GM23338 (cell line): ENCODE measurements at regions not wholly inside any gene's neighbourhood (a gene's known extent, or its start where the extent isn't known, plus 50 kb on each side); places are given as distances from the start of the nearest gene placed in this dataset.

Experiments
- ATAC-seq: fragments of 200-7000 bp; cut with Tn5 transposase; 3 replicates; pipeline ENCODE4 v1.9.1; 2020
- DNase-seq: peaks from one replicate; pipeline ENCODE4 v3.0.0-alpha.2; 2015; ENCODE audit warnings: low spot score
- H2AFZ ChIP-seq: fragments of 200-600 bp; sonication (generic); 2 replicates; pipeline ENCODE4 v1.8.0; 2016; ENCODE audit warnings: antibody characterized with exemption, mild to moderate bottlenecking, moderate library complexity
- H3F3A ChIP-seq: fragments of 200-600 bp; sonication (generic); replicated peaks from 2 replicates; pipeline ENCODE4 v1.8.0; 2017; ENCODE audit warnings: antibody characterized with exemption, mixed run types, low read depth
- H3K27ac ChIP-seq: fragments of 200-600 bp; sonication (generic); 2 replicates; pipeline ENCODE4 v1.6.1; 2016; ENCODE audit warnings: low read depth
- H3K27me3 ChIP-seq: fragments of 200-600 bp; sonication (generic); 2 replicates; pipeline ENCODE4 v1.8.0; 2016; ENCODE audit warnings: mild to moderate bottlenecking, mixed run types, moderate library complexity; ENCODE audit not compliant: insufficient read depth
- H3K36me3 ChIP-seq: fragments of 200-600 bp; sonication (generic); 2 replicates; pipeline ENCODE4 v1.8.0; 2016; ENCODE audit warnings: mild to moderate bottlenecking; ENCODE audit not compliant: insufficient read depth
- H3K4me1 ChIP-seq: fragments of 200-600 bp; sonication (generic); 2 replicates; pipeline ENCODE4 v1.8.0; 2016; ENCODE audit warnings: mild to moderate bottlenecking, moderate library complexity; ENCODE audit not compliant: insufficient read depth
- H3K4me2 ChIP-seq: fragments of 200-600 bp; sonication (generic); 2 replicates; pipeline ENCODE4 v1.7.1; 2017; ENCODE audit warnings: mixed run types
- H3K4me3 ChIP-seq: fragments of 200-600 bp; sonication (generic); 2 replicates; pipeline ENCODE4 v1.6.1; 2016; ENCODE audit warnings: mixed run types
- H3K79me2 ChIP-seq: fragments of 200-600 bp; sonication (generic); replicated peaks from 2 replicates; pipeline ENCODE4 v1.8.0; 2017; ENCODE audit warnings: mild to moderate bottlenecking; ENCODE audit not compliant: insufficient read depth
- H3K9me2 ChIP-seq: fragments of 200-600 bp; sonication (generic); 2 replicates; pipeline ENCODE4 v1.8.0; 2017; ENCODE audit not compliant: insufficient read depth
- H4K20me1 ChIP-seq: fragments of 200-600 bp; sonication (generic); replicated peaks from 2 replicates; pipeline ENCODE4 v1.8.0; 2017; ENCODE audit warnings: mild to moderate bottlenecking; ENCODE audit not compliant: insufficient read depth
- H3K27ac Mint-ChIP-seq: 2 replicates; pipeline ENCODE4 v1.8.0; 2020; ENCODE audit warnings: inconsistent platforms, mild to moderate bottlenecking, moderate library complexity, mixed read lengths
- H3K27me3 Mint-ChIP-seq: 3 replicates; pipeline ENCODE4 v1.8.0; 2022; ENCODE audit warnings: low read depth, mild to moderate bottlenecking, moderate library complexity, mixed read lengths, inconsistent platforms; ENCODE audit not compliant: insufficient read depth, poor library complexity
- H3K36me3 Mint-ChIP-seq: 3 replicates; pipeline ENCODE4 v1.8.0; 2021; ENCODE audit warnings: low read depth, mild to moderate bottlenecking, inconsistent platforms, moderate library complexity, mixed read lengths
- H3K4me1 Mint-ChIP-seq: 3 replicates; pipeline ENCODE4 v1.8.0; 2020; ENCODE audit warnings: mild to moderate bottlenecking, inconsistent platforms, mixed read lengths
- H3K4me3 Mint-ChIP-seq: 3 replicates; pipeline ENCODE4 v1.8.0; 2021; ENCODE audit warnings: moderate library complexity, mild to moderate bottlenecking, inconsistent platforms, mixed read lengths
- H3K9me3 Mint-ChIP-seq: 3 replicates; pipeline ENCODE4 v1.8.0; 2020; ENCODE audit warnings: moderate library complexity, mild to moderate bottlenecking, inconsistent platforms, mixed read lengths
- CREB1 ChIP-seq: fragments of 250-450 bp; sonication (Bioruptor Pico); IDR thresholded peaks from 2 replicates; pipeline ENCODE4 v1.5.0; 2020; ENCODE audit warnings: low read depth, mild to moderate bottlenecking, moderate library complexity
- EZH2phosphoT487 ChIP-seq: fragments of 200-600 bp; sonication (generic); IDR thresholded peaks from one replicate; pipeline ENCODE4 v1.8.1; 2018; ENCODE audit warnings: antibody characterized with exemption; ENCODE audit not compliant: unreplicated experiment
- JUNB ChIP-seq: IDR thresholded peaks from one replicate; pipeline ENCODE4 v1.6.1; 2016; ENCODE audit warnings: antibody characterized with exemption; ENCODE audit not compliant: unreplicated experiment
- NANOG ChIP-seq: IDR thresholded peaks from 2 replicates; pipeline ENCODE4 v1.6.1; 2016; ENCODE audit warnings: antibody characterized with exemption, borderline replicate concordance
- POLR2AphosphoS5 ChIP-seq: IDR thresholded peaks from 2 replicates; pipeline ENCODE4 v1.6.1; 2016; ENCODE audit warnings: antibody characterized with exemption, low read depth
- ZNF114 ChIP-seq: fragments of 250-450 bp; sonication (Bioruptor Pico); IDR thresholded peaks from 2 replicates; pipeline ENCODE4 v1.5.0; 2020; ENCODE audit warnings: mild to moderate bottlenecking, moderate library complexity
- ZNF331 ChIP-seq: fragments of 250-450 bp; sonication (Bioruptor Pico); IDR thresholded peaks from 2 replicates; pipeline ENCODE4 v1.5.0; 2020; ENCODE audit warnings: low read depth, mild to moderate bottlenecking, moderate library complexity
- TF ChIP-seq, protein P1 (sequence below): IDR thresholded peaks from one replicate; pipeline ENCODE4 v1.6.1; 2018; ENCODE audit warnings: antibody characterized with exemption; ENCODE audit not compliant: unreplicated experiment
- TF ChIP-seq, protein P2 (sequence below): fragments of 250-450 bp; sonication (Bioruptor Pico); IDR thresholded peaks from 2 replicates; pipeline ENCODE4 v1.5.0; 2020; ENCODE audit warnings: mild to moderate bottlenecking, moderate library complexity
- TF ChIP-seq, protein P3 (sequence below), 2 experiments: fragments of 200-600 bp in 1 of 2; sonication (generic) in 1 of 2; conservative IDR thresholded peaks; 2 replicates each; pipeline versions ENCODE4 v1.5.1 to v1.6.1; 2016 to 2017; ENCODE audit warnings: antibody characterized with exemption in 2 of 2, low read depth in 2 of 2, mild to moderate bottlenecking in 2 of 2, moderate library complexity in 1 of 2

DNA sequence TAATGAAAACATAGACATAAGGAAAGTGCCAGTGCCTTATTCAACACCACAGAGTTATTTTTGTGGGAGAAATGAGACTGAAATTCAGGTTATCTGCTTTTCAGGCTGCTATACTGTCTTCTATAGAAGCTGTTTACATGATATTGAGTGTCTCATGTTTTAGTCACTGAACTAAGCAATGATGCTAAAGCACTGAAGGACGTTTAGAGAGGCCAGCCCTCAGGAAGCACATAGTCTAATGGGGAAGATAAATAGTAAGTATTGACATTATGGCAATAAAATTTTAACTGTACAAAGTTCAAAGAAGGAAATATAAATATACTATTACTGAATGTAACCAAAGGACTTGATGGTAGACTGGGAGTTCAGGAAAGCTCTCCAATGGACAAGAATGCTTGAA lies 186.4 kb upstream of the ZC3H15 start (continued):
- TF ChIP-seq, protein P1, sequence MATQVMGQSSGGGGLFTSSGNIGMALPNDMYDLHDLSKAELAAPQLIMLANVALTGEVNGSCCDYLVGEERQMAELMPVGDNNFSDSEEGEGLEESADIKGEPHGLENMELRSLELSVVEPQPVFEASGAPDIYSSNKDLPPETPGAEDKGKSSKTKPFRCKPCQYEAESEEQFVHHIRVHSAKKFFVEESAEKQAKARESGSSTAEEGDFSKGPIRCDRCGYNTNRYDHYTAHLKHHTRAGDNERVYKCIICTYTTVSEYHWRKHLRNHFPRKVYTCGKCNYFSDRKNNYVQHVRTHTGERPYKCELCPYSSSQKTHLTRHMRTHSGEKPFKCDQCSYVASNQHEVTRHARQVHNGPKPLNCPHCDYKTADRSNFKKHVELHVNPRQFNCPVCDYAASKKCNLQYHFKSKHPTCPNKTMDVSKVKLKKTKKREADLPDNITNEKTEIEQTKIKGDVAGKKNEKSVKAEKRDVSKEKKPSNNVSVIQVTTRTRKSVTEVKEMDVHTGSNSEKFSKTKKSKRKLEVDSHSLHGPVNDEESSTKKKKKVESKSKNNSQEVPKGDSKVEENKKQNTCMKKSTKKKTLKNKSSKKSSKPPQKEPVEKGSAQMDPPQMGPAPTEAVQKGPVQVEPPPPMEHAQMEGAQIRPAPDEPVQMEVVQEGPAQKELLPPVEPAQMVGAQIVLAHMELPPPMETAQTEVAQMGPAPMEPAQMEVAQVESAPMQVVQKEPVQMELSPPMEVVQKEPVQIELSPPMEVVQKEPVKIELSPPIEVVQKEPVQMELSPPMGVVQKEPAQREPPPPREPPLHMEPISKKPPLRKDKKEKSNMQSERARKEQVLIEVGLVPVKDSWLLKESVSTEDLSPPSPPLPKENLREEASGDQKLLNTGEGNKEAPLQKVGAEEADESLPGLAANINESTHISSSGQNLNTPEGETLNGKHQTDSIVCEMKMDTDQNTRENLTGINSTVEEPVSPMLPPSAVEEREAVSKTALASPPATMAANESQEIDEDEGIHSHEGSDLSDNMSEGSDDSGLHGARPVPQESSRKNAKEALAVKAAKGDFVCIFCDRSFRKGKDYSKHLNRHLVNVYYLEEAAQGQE: no peak
- TF ChIP-seq JUNB (no peak), ZNF331 (no peak)

DNA sequence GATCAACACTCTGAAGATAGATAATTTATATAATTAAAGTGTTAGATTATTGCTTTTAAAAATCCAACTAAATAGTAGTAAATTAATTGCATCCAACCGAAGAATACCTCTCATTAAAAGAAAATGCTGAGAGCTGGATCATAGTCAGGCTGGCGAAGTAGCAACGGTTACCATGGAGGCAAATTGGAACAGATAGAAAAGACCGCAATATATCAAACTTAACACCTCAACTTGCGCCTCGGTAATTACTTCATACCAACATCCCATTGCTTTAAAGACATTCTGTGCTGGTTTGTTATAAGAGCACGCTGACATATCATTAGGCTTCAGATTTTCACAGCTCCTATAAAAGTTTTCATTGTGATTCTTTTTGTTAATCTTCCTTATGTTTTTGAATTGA lies 183.8 kb upstream of the ZC3H15 start:
- no peak overlapping the region for H3K27ac ChIP-seq
- no peaks in the 10 kb centered on the region for H3K27me3 Mint-ChIP-seq
- H3K27me3 ChIP-seq: no peaks in the 10 kb centered on the region
- H3K36me3 Mint-ChIP-seq: no peaks in the 10 kb centered on the region
- no peak overlapping the region for H3K4me3 Mint-ChIP-seq
- H3K79me2 ChIP-seq: no peaks in the 10 kb centered on the region
- H3K4me1 ChIP-seq: peaks cover 17% of the 10 kb centered on the region
- no peak overlapping the region for H3K4me3 ChIP-seq
- H3K4me1 Mint-ChIP-seq: peaks cover 22% of the 10 kb centered on the region
- H3F3A ChIP-seq: no peaks in the 10 kb centered on the region
- no peak overlapping the region for H3K4me2 ChIP-seq
- TF ChIP-seq, protein P2, sequence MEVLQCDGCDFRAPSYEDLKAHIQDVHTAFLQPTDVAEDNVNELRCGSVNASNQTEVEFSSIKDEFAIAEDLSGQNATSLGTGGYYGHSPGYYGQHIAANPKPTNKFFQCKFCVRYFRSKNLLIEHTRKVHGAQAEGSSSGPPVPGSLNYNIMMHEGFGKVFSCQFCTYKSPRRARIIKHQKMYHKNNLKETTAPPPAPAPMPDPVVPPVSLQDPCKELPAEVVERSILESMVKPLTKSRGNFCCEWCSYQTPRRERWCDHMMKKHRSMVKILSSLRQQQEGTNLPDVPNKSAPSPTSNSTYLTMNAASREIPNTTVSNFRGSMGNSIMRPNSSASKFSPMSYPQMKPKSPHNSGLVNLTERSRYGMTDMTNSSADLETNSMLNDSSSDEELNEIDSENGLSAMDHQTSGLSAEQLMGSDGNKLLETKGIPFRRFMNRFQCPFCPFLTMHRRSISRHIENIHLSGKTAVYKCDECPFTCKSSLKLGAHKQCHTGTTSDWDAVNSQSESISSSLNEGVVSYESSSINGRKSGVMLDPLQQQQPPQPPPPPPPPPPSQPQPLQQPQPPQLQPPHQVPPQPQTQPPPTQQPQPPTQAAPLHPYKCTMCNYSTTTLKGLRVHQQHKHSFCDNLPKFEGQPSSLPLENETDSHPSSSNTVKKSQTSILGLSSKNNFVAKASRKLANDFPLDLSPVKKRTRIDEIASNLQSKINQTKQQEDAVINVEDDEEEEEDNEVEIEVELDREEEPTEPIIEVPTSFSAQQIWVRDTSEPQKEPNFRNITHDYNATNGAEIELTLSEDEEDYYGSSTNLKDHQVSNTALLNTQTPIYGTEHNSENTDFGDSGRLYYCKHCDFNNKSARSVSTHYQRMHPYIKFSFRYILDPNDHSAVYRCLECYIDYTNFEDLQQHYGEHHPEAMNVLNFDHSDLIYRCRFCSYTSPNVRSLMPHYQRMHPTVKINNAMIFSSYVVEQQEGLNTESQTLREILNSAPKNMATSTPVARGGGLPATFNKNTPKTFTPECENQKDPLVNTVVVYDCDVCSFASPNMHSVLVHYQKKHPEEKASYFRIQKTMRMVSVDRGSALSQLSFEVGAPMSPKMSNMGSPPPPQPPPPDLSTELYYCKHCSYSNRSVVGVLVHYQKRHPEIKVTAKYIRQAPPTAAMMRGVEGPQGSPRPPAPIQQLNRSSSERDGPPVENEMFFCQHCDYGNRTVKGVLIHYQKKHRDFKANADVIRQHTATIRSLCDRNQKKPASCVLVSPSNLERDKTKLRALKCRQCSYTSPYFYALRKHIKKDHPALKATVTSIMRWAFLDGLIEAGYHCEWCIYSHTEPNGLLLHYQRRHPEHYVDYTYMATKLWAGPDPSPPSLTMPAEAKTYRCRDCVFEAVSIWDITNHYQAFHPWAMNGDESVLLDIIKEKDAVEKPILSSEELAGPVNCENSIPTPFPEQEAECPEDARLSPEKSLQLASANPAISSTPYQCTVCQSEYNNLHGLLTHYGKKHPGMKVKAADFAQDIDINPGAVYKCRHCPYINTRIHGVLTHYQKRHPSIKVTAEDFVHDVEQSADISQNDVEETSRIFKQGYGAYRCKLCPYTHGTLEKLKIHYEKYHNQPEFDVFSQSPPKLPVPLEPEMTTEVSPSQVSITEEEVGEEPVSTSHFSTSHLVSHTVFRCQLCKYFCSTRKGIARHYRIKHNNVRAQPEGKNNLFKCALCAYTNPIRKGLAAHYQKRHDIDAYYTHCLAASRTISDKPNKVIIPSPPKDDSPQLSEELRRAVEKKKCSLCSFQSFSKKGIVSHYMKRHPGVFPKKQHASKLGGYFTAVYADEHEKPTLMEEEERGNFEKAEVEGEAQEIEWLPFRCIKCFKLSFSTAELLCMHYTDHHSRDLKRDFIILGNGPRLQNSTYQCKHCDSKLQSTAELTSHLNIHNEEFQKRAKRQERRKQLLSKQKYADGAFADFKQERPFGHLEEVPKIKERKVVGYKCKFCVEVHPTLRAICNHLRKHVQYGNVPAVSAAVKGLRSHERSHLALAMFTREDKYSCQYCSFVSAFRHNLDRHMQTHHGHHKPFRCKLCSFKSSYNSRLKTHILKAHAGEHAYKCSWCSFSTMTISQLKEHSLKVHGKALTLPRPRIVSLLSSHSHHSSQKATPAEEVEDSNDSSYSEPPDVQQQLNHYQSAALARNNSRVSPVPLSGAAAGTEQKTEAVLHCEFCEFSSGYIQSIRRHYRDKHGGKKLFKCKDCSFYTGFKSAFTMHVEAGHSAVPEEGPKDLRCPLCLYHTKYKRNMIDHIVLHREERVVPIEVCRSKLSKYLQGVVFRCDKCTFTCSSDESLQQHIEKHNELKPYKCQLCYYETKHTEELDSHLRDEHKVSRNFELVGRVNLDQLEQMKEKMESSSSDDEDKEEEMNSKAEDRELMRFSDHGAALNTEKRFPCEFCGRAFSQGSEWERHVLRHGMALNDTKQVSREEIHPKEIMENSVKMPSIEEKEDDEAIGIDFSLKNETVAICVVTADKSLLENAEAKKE (CRISPR knock-in tag): no peak
- TF ChIP-seq, protein P3, sequence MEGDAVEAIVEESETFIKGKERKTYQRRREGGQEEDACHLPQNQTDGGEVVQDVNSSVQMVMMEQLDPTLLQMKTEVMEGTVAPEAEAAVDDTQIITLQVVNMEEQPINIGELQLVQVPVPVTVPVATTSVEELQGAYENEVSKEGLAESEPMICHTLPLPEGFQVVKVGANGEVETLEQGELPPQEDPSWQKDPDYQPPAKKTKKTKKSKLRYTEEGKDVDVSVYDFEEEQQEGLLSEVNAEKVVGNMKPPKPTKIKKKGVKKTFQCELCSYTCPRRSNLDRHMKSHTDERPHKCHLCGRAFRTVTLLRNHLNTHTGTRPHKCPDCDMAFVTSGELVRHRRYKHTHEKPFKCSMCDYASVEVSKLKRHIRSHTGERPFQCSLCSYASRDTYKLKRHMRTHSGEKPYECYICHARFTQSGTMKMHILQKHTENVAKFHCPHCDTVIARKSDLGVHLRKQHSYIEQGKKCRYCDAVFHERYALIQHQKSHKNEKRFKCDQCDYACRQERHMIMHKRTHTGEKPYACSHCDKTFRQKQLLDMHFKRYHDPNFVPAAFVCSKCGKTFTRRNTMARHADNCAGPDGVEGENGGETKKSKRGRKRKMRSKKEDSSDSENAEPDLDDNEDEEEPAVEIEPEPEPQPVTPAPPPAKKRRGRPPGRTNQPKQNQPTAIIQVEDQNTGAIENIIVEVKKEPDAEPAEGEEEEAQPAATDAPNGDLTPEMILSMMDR (conservative IDR thresholded peaks at IDR 0.05; ENCODE audit: low read depth in 2 of 2): no peak
- TF ChIP-seq NANOG (no peak), JUNB (no peak), POLR2AphosphoS5 (no peak), CREB1 (CRISPR knock-in tag) (no peak), ZNF331 (no peak), ZNF114 (CRISPR knock-in tag) (no peak), EZH2phosphoT487 (no peak)
- TF ChIP-seq, protein P1: no peak
- H3K27ac Mint-ChIP-seq: no peak overlapping the region
- no peak overlapping the region for H2AFZ ChIP-seq
- peaks cover 7% of the 10 kb centered on the region; the same call in 1 of the 2 replicates for H3K9me2 ChIP-seq
- DNase-seq (no peak), ATAC-seq (no peak)
- no peaks in the 10 kb centered on the region for H4K20me1 ChIP-seq
- no peaks in the 10 kb centered on the region for H3K36me3 ChIP-seq
- H3K9me3 Mint-ChIP-seq: no peaks in the 10 kb centered on the region
